ENCODE measurements at regions not wholly inside any gene's neighbourhood (a gene's known extent, or its start where the extent isn't known, plus 50 kb on each side); places are given as distances from the start of the nearest gene placed in this dataset.
"Not testable (repeated sequence)": the region's sequence is repeated elsewhere in the genome, so short reads cannot be mapped to it uniquely, and the experiment has no call there.

GRCh38 chr5:38789777-38790176, 56.0 kb upstream of the OSMR start:
- no peak for DNase-seq
- Histone ChIP-seq H3K27me3 (ENCODE audit: low read depth) (no peaks in the 10 kb centered on the region), H3K27ac (replicated peaks) (no peak overlapping the region), H3K4me3 (no peak overlapping the region), H3K36me3 (no peaks in the 10 kb centered on the region), H3K9me3 (replicated peaks) (peaks cover 4% of the 10 kb centered on the region), H3K4me1 (no peaks in the 10 kb centered on the region)
- no peak for TF ChIP-seq CTCF (IDR thresholded peaks at IDR 0.05; ENCODE audit: borderline replicate concordance)
- intact Hi-C loops (cut with micrococcal nuclease): no loop called here

- H3K9me3 ChIP-seq (replicated peaks): peaks cover 4% of the 10 kb centered on the region
- no peak for DNase-seq
- no peaks in the 10 kb centered on the region for H3K27me3 ChIP-seq (ENCODE audit: low read depth)
- H3K36me3 ChIP-seq: no peaks in the 10 kb centered on the region
- intact Hi-C loops (cut with micrococcal nuclease): no loop called here
- no peak for TF ChIP-seq CTCF (IDR thresholded peaks at IDR 0.05; ENCODE audit: borderline replicate concordance)
- H3K4me3 ChIP-seq: no peak overlapping the region
- peaks cover 3% of the 10 kb centered on the region for H3K4me1 ChIP-seq
- H3K27ac ChIP-seq (replicated peaks): no peak overlapping the region
Observed at GRCh38 chr5:38790268-38790667, 55.5 kb upstream of the OSMR start.

GRCh38 chr5:38790891-38791290, 54.9 kb upstream of the OSMR start:
- intact Hi-C loops (cut with micrococcal nuclease): no loop called here
- peaks cover 4% of the 10 kb centered on the region for H3K9me3 ChIP-seq (replicated peaks)
- no peak for DNase-seq
- H3K27me3 ChIP-seq (ENCODE audit: low read depth): no peaks in the 10 kb centered on the region
- peaks cover 9% of the 10 kb centered on the region for H3K4me1 ChIP-seq
- TF ChIP-seq CTCF (IDR thresholded peaks at IDR 0.05; ENCODE audit: borderline replicate concordance): no peak
- H3K36me3 ChIP-seq: no peaks in the 10 kb centered on the region
- no peak overlapping the region for H3K4me3 ChIP-seq
- H3K27ac ChIP-seq (replicated peaks): no peak overlapping the region

GRCh38 chr5:38793099-38793498, 52.7 kb upstream of the OSMR start:
- Histone ChIP-seq H3K27me3 (ENCODE audit: low read depth) (no peaks in the 10 kb centered on the region), H3K4me3 (no peak overlapping the region), H3K9me3 (replicated peaks) (no peaks in the 10 kb centered on the region), H3K27ac (replicated peaks) (no peak overlapping the region), H3K4me1 (peaks cover 22% of the 10 kb centered on the region), H3K36me3 (no peaks in the 10 kb centered on the region)
- no peak for DNase-seq
- intact Hi-C loops (cut with micrococcal nuclease): no loop called here
- TF ChIP-seq CTCF (IDR thresholded peaks at IDR 0.05; ENCODE audit: borderline replicate concordance): no peak

- H3K36me3 ChIP-seq; H3K4me3 ChIP-seq; DNase-seq; H3K9me3 ChIP-seq (replicated peaks); H3K27me3 ChIP-seq (ENCODE audit: low read depth); intact Hi-C loops (cut with micrococcal nuclease); H3K27ac ChIP-seq (replicated peaks): not testable (repeated sequence)
- peaks cover 23% of the 10 kb centered on the region for H3K4me1 ChIP-seq
Observed at GRCh38 chr5:38794037-38794436, 51.8 kb upstream of the OSMR start.

- Histone ChIP-seq H3K27ac (replicated peaks) (peak overlapping the region; percentile 74), H3K4me3 (no peak overlapping the region), H3K36me3 (no peaks in the 10 kb centered on the region), H3K4me1 (peaks cover 32% of the 10 kb centered on the region), H3K27me3 (ENCODE audit: low read depth) (no peaks in the 10 kb centered on the region), H3K9me3 (replicated peaks) (no peaks in the 10 kb centered on the region)
- no peak for TF ChIP-seq CTCF (IDR thresholded peaks at IDR 0.05; ENCODE audit: borderline replicate concordance)
- DNase-seq: no peak
- intact Hi-C loops (cut with micrococcal nuclease): no loop called here
Observed at GRCh38 chr5:38794986-38795385, 50.8 kb upstream of the OSMR start.

Measured in left ventricle myocardium inferior (tissue), 1 donor.